ENCODE measurements at regions not wholly inside any gene's neighbourhood (a gene's known extent, or its start where the extent isn't known, plus 50 kb on each side); places are given as distances from the start of the nearest gene placed in this dataset.

GRCh38 chr21:20645344-20645743 lies 352.9 kb upstream of the NCAM2 start:
- H3K27ac Mint-ChIP-seq = no peak overlapping the region

DNA sequence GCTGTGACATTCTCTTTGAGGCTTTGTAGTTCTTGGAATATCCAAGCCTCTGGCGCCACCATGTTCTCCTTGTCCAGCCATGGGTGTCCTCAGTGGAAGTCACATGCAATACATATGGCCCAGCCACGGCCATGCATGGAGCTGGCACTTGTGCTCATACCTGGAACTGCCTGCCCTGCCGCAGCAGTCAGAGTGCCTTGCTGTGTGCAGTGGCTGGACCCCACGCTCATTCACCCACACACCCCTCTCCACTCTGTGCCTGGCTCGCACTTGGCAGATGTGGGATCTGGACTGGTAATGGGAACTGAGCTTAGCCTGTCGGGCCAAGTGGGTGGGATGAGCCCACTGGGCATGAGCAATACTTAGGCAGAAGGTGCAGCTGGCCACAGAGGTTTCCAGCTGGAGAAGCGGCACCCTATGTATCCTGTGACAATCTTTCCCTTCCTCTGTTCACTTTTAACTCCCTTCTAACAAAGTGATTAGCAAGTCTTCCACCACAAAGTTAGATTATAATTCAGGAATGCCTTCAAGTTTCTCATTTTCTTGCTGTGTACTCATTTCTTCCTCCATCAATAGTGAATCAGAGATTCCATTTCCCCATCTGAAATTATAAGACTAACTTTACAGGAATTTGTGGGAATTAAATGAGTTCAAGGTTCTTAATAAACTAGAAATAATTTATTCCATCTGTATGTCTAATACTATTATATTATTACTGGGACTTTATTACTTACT lies 351.6 kb upstream of the NCAM2 start:
- Histone ChIP-seq H3K27me3 (ENCODE audit: insufficient read depth, low read length, poor library complexity, severe bottlenecking) (no peaks in the 10 kb centered on the region), H3K9me3 (ENCODE audit: low read length) (no peaks in the 10 kb centered on the region), H3K4me3 (ENCODE audit: low read length) (no peak overlapping the region), H3K4me1 (ENCODE audit: insufficient read depth, low read length) (no peaks in the 10 kb centered on the region), H3K36me3 (ENCODE audit: insufficient read depth, low read length) (no peaks in the 10 kb centered on the region), H3K27ac (ENCODE audit: low read depth, low read length) (no peak overlapping the region)
- no peaks in the 10 kb centered on the region for H3K27me3 Mint-ChIP-seq
- H3K9me3 Mint-ChIP-seq = peaks cover 0 to 22% (median 4%) of the 10 kb centered on the region in 5 donors
- DNase-seq = no peak
- POLR2A ChIA-PET = no interaction called here
- H3K4me3 Mint-ChIP-seq = no peak overlapping the region
- H3K36me3 Mint-ChIP-seq = no peaks in the 10 kb centered on the region
- CTCF ChIA-PET = no interaction called here
- no peaks in the 10 kb centered on the region for H3K4me1 Mint-ChIP-seq
- H3K27ac Mint-ChIP-seq = no peak overlapping the region

More at GRCh38 chr21:20645344-20645743, 352.9 kb upstream of the NCAM2 start:
- H3K36me3 Mint-ChIP-seq = no peaks in the 10 kb centered on the region
- H3K4me3 Mint-ChIP-seq = no peak overlapping the region
- Histone ChIP-seq H3K4me3 (ENCODE audit: low read length) (no peak overlapping the region), H3K9me3 (ENCODE audit: low read length) (no peaks in the 10 kb centered on the region), H3K36me3 (ENCODE audit: insufficient read depth, low read length) (no peaks in the 10 kb centered on the region), H3K4me1 (ENCODE audit: insufficient read depth, low read length) (no peaks in the 10 kb centered on the region), H3K27me3 (ENCODE audit: insufficient read depth, low read length, poor library complexity, severe bottlenecking) (no peaks in the 10 kb centered on the region), H3K27ac (ENCODE audit: low read depth, low read length) (no peak overlapping the region)
- H3K9me3 Mint-ChIP-seq = peaks cover 0 to 25% (median 5%) of the 10 kb centered on the region in 5 donors
- ChIA-PET CTCF (no interaction called here), POLR2A (no interaction called here)
- no peak for DNase-seq
- no peaks in the 10 kb centered on the region for H3K4me1 Mint-ChIP-seq
- no peaks in the 10 kb centered on the region for H3K27me3 Mint-ChIP-seq

- H3K4me3 ChIP-seq (ENCODE audit: low read length) = no peak overlapping the region
- POLR2A ChIA-PET = no interaction called here
- no peak overlapping the region for H3K4me3 Mint-ChIP-seq
- no peaks in the 10 kb centered on the region for H3K27me3 ChIP-seq (ENCODE audit: insufficient read depth, low read length, poor library complexity, severe bottlenecking)
- H3K27ac ChIP-seq (ENCODE audit: low read depth, low read length) = no peak overlapping the region
- no peaks in the 10 kb centered on the region for H3K9me3 ChIP-seq (ENCODE audit: low read length)
- H3K4me1 ChIP-seq (ENCODE audit: insufficient read depth, low read length) = no peaks in the 10 kb centered on the region
- peaks cover 0 to 19% (median 4%) of the 10 kb centered on the region in 5 donors for H3K9me3 Mint-ChIP-seq
- H3K36me3 Mint-ChIP-seq = no peaks in the 10 kb centered on the region
- no peak for DNase-seq
- H3K4me1 Mint-ChIP-seq = no peaks in the 10 kb centered on the region
- H3K27me3 Mint-ChIP-seq = no peaks in the 10 kb centered on the region
- H3K36me3 ChIP-seq (ENCODE audit: insufficient read depth, low read length) = no peaks in the 10 kb centered on the region
- no peak overlapping the region for H3K27ac Mint-ChIP-seq
- CTCF ChIA-PET = no interaction called here
These were observed 350.6 kb upstream of the NCAM2 start for GRCh38 chr21:20647607-20648006.

DNA sequence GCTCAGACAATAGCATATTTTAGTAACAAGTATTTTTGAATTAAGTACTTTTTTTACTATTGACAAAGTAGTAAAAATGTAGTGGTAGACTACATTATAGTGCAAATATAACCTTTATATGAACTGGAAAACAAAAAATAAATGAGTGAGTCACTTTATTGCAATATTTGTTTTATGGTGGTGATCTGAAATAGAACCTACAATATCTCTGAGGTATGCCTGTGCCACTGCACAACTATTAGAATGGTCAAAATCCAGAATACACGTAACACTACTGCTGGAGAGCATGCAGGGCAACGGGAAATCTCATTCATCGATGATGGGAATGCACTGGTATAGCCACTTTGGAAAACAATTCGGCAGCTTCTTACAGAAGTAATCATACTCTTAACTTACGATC lies 349.0 kb upstream of the NCAM2 start:
- H3K9me3 Mint-ChIP-seq = peaks cover 0 to 16% (median 4%) of the 10 kb centered on the region in 5 donors
- no peaks in the 10 kb centered on the region for H3K4me1 Mint-ChIP-seq
- Histone ChIP-seq H3K27ac (ENCODE audit: low read depth, low read length) (no peak overlapping the region), H3K9me3 (ENCODE audit: low read length) (no peaks in the 10 kb centered on the region), H3K27me3 (ENCODE audit: insufficient read depth, low read length, poor library complexity, severe bottlenecking) (no peaks in the 10 kb centered on the region), H3K4me1 (ENCODE audit: insufficient read depth, low read length) (no peaks in the 10 kb centered on the region), H3K4me3 (ENCODE audit: low read length) (no peak overlapping the region), H3K36me3 (ENCODE audit: insufficient read depth, low read length) (no peaks in the 10 kb centered on the region)
- no peaks in the 10 kb centered on the region for H3K36me3 Mint-ChIP-seq
- POLR2A ChIA-PET = no interaction called here
- DNase-seq = no peak
- CTCF ChIA-PET = no interaction called here
- H3K27ac Mint-ChIP-seq = no peak overlapping the region
- no peak overlapping the region for H3K4me3 Mint-ChIP-seq
- H3K27me3 Mint-ChIP-seq = no peaks in the 10 kb centered on the region

GRCh38 chr21:20652846-20653245 lies 345.4 kb upstream of the NCAM2 start:
- Histone ChIP-seq H3K27me3 (ENCODE audit: insufficient read depth, low read length, poor library complexity, severe bottlenecking) (no peaks in the 10 kb centered on the region), H3K36me3 (ENCODE audit: insufficient read depth, low read length) (no peaks in the 10 kb centered on the region), H3K4me1 (ENCODE audit: insufficient read depth, low read length) (no peaks in the 10 kb centered on the region), H3K4me3 (ENCODE audit: low read length) (no peak overlapping the region), H3K27ac (ENCODE audit: low read depth, low read length) (no peak overlapping the region), H3K9me3 (ENCODE audit: low read length) (no peaks in the 10 kb centered on the region)
- DNase-seq = no peak
- no peaks in the 10 kb centered on the region for H3K36me3 Mint-ChIP-seq
- H3K4me1 Mint-ChIP-seq = no peaks in the 10 kb centered on the region
- ChIA-PET POLR2A (no interaction called here), CTCF (no interaction called here)
- no peak overlapping the region for H3K4me3 Mint-ChIP-seq
- peaks cover 0 to 11% (median 2%) of the 10 kb centered on the region in 5 donors for H3K9me3 Mint-ChIP-seq
- H3K27me3 Mint-ChIP-seq = no peaks in the 10 kb centered on the region
- H3K27ac Mint-ChIP-seq = no peak overlapping the region

DNA sequence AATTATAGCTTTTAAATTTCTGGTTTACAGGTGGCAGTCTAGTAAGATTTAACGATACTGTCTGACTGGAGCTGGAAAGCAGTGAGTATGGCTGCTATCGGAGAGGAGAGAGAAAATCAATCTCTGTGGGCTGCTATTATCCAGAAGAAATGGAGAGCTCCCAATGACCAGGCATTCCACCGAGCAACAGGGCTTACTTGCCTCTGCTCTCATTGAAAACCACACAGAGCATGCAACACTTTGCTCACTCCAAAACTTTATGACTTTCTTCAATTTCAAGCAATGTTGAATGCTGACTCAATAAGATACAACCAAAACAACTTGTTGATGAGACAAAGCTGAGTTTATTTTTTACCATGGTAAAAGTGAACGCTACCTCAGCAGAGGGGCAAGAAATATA lies 337.0 kb upstream of the NCAM2 start:
- Mint-ChIP-seq H3K4me3 (no peak overlapping the region), H3K27ac (no peak overlapping the region), H3K9me3 (peaks cover 4 to 39% (median 8%) of the 10 kb centered on the region in 5 donors), H3K27me3 (no peaks in the 10 kb centered on the region), H3K36me3 (peaks cover 0 to 1% (median 0%) of the 10 kb centered on the region in 3 donors), H3K4me1 (no peaks in the 10 kb centered on the region)
- Histone ChIP-seq H3K36me3 (ENCODE audit: insufficient read depth, low read length) (no peaks in the 10 kb centered on the region), H3K9me3 (ENCODE audit: low read length) (no peaks in the 10 kb centered on the region), H3K27me3 (ENCODE audit: insufficient read depth, low read length, poor library complexity, severe bottlenecking) (no peaks in the 10 kb centered on the region), H3K4me3 (ENCODE audit: low read length) (no peak overlapping the region), H3K27ac (ENCODE audit: low read depth, low read length) (no peak overlapping the region), H3K4me1 (ENCODE audit: insufficient read depth, low read length) (no peaks in the 10 kb centered on the region)
- ChIA-PET POLR2A (no interaction called here), CTCF (no interaction called here)
- DNase-seq = no peak

- no peaks in the 10 kb centered on the region for H3K4me1 ChIP-seq (ENCODE audit: insufficient read depth, low read length)
- Mint-ChIP-seq H3K9me3 (peaks cover 4 to 39% (median 9%) of the 10 kb centered on the region in 5 donors), H3K27me3 (no peaks in the 10 kb centered on the region), H3K4me1 (no peaks in the 10 kb centered on the region), H3K4me3 (no peak overlapping the region), H3K36me3 (peaks cover 0 to 1% (median 0%) of the 10 kb centered on the region in 3 donors), H3K27ac (no peak overlapping the region)
- ChIA-PET POLR2A (no interaction called here), CTCF (no interaction called here)
- H3K9me3 ChIP-seq (ENCODE audit: low read length) = no peaks in the 10 kb centered on the region
- no peaks in the 10 kb centered on the region for H3K36me3 ChIP-seq (ENCODE audit: insufficient read depth, low read length)
- no peak for DNase-seq
- H3K4me3 ChIP-seq (ENCODE audit: low read length) = no peak overlapping the region
- H3K27ac ChIP-seq (ENCODE audit: low read depth, low read length) = no peak overlapping the region
- H3K27me3 ChIP-seq (ENCODE audit: insufficient read depth, low read length, poor library complexity, severe bottlenecking) = no peaks in the 10 kb centered on the region
These were observed 336.3 kb upstream of the NCAM2 start for GRCh38 chr21:20661745-20662422.

GRCh38 chr21:20662514-20662913 lies 335.7 kb upstream of the NCAM2 start:
- Mint-ChIP-seq H3K4me3 (no peak overlapping the region), H3K9me3 (peaks cover 4 to 42% (median 9%) of the 10 kb centered on the region in 5 donors), H3K27me3 (no peaks in the 10 kb centered on the region), H3K4me1 (no peaks in the 10 kb centered on the region), H3K36me3 (peaks cover 0 to 1% (median 0%) of the 10 kb centered on the region in 3 donors), H3K27ac (no peak overlapping the region)
- Histone ChIP-seq H3K4me3 (ENCODE audit: low read length) (no peak overlapping the region), H3K27ac (ENCODE audit: low read depth, low read length) (no peak overlapping the region), H3K27me3 (ENCODE audit: insufficient read depth, low read length, poor library complexity, severe bottlenecking) (no peaks in the 10 kb centered on the region), H3K4me1 (ENCODE audit: insufficient read depth, low read length) (no peaks in the 10 kb centered on the region), H3K36me3 (ENCODE audit: insufficient read depth, low read length) (no peaks in the 10 kb centered on the region), H3K9me3 (ENCODE audit: low read length) (no peaks in the 10 kb centered on the region)
- no peak for DNase-seq
- ChIA-PET POLR2A (no interaction called here), CTCF (no interaction called here)
